GM18511 (cell line): ENCODE measurements at regions not wholly inside any gene's neighbourhood (a gene's known extent, or its start where the extent isn't known, plus 50 kb on each side); places are given as distances from the start of the nearest gene placed in this dataset.
"Not testable (repeated sequence)": the region's sequence is repeated elsewhere in the genome, so short reads cannot be mapped to it uniquely, and the experiment has no call there.

Experiments used
- ATAC-seq: cut with Tn5 transposase; IDR thresholded peaks from one replicate; pipeline ENCODE4 v1.9.1; 2021; ENCODE audit warnings: mild to moderate bottlenecking, moderate library complexity; ENCODE audit not compliant: unreplicated experiment

- ATAC-seq = no peak
These were observed 98.4 kb upstream of the FRMD4A start for GRCh38 chr10:14429043-14429700.

GRCh38 chr10:14425034-14425433, 94.3 kb upstream of the FRMD4A start:
- no peak for ATAC-seq

DNA sequence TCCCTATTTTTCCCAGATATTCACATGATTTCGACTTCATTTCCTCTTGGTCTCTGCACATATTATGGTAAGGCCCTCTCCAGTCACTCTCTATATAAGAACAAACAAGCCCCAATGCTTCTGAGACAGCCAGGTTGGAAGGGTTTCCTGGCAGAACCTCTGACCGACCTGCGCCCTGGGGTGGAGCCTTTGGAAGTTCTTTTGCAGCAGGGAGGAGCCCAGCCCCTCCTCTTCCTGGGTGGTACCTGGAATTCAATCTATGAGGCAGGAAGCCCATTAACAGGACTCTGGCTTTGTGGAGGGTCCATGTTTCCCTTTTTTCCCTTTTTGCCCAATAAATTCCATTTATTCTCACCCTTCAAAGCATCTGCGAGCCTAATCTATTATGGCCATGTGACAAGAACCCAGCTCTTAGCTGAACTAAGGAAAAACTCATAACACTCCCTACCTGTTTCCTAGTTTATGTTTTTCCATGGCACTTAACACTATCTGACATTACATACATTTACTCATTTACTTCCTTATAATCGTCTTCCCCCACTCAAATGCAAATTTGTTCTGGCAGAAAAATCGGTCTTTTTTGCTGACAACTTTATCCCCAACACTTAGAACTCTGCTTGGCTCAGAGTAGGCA, 92.5 kb upstream of the FRMD4A start:
- no peak for ATAC-seq

DNA sequence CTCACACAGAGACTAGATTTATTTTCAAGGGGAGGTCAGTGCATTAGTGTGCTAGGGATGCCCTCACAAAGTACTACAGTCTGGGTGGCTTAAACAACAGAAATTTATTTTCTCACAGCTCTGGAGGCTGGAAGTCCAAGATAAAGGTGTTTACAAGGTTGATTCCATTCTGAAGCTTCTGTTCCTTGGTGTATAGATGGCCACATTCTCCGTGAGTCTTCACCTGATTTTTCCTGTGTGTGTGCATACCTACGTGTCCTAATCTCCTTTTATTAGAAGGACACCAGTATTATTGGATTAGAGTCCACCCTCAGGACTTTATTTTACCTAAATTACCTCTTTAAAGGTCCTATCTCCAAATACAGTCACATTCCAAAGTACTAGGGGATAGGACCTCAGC, 91.7 kb upstream of the FRMD4A start:
- no peak for ATAC-seq

- no peak for ATAC-seq
These were observed 91.2 kb upstream of the FRMD4A start for GRCh38 chr10:14421941-14422340.

GRCh38 chr10:14417336-14417735, 86.6 kb upstream of the FRMD4A start:
- not testable (repeated sequence) for ATAC-seq

GRCh38 chr10:14416308-14416700, 85.6 kb upstream of the FRMD4A start:
- no peak for ATAC-seq

DNA sequence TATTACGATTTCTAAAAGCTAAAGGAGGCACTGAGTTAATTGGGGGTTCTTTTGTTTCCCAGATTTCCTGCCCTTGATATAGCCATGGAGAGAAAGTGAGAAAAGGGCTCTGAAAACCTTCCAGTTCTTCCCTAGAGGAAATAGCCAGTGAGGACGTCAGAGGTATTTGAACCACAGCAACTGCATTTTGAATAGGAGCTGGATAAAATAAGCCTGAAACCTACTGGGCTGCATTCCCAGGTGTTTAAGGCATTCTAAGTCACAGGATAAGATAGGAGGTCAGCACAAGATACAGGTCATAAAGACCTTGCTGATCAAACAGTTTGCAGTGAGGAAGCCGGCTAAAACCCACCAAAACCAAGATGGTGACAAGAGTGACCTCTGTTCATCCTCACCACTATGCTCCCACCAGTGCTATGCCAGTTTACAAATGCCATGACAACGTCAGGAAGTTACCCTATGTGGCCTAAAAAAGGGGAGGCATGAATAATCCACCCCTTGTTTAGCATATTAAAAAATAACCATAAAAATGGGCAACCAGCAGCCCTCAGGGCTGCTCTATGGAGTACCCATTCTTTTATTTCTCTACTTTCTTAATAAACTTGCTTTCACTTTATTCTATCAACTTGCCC, 85.1 kb upstream of the FRMD4A start:
- no peak for ATAC-seq

DNA sequence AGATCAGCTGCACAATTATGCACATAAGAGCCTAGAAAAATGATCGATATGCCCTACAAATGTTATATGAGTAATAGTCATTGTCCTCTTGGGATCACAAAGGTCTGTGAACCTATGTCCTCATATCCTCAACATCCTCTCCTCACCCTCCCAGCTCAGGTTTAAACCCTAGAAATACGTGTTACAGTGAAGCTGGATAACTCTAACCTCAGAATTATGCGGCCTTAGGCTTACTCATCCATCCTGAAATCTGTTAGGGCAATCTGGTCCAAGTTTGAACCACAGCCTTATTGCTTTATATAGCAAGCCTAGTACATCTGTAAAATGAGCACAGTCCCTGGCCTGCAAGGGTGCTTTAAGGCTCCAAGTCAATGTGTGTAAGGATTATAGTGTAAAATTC, 84.2 kb upstream of the FRMD4A start:
- ATAC-seq = no peak

DNA sequence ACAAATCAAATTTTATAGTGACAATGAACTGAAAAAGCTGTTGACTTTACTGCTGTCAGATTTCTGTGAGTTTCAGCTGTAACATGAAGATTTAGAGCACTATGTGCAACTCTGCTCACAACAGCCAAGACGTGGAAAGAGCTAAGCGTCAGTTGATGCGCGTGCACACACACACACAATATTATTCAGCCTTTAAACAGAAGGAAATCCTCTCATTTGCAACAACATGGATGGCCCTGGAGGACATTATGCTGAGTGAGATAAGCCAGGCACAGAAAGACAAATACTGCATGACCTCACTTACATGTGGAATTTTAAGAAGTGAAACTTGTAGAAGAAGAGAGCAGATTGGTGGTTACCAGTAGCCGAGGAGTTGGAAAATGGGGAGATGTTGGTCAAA, 82.8 kb upstream of the FRMD4A start:
- ATAC-seq = no peak

DNA sequence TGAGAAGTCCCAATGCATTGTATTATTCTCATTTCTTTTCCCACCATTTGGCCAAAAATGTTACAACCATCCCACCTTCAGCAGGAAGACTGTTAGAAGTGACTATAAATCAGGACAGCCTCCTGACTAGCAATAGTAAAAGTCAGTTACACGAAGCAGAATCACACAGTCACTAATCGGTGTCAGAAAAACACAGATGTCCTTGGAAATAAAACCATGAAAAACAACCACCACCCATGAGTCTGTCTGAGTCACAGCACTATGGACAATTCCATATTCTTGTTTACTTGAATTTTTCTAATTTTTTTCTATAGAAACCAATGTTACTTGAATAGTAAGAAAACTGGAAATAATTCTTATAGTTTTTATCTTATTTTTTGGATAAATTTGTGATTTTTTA, 81.9 kb upstream of the FRMD4A start:
- ATAC-seq = no peak

DNA sequence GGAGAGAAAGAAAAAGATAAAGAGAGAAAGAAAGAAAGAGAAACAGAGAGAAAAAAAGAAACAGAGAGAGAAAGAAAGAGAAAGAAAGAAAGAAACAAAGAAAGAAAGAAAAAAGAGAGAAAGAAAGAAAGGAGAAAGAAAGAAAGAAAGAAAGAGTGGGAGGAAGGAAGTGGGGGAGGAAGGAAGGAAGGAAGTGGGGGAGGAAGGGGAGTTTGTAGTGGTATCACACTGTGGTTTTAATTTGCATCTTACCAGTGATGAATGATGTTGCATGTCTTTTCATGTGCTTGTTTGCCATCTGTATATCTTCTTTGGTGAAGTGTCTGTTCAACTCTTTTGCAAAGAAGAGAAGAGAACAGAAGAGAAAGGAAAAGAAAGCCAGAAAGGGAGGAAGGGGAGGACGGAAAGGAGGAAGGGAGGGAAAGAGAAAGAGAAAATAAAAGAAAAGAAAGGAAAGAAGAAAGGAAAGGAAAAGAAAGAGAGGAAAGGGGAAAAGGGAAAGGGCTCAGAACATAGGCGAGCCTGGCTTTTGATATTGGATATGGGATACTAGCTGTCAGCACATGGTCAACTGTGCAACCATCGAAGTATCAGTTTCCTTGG, 79.2 kb upstream of the FRMD4A start:
- no peak for ATAC-seq

DNA sequence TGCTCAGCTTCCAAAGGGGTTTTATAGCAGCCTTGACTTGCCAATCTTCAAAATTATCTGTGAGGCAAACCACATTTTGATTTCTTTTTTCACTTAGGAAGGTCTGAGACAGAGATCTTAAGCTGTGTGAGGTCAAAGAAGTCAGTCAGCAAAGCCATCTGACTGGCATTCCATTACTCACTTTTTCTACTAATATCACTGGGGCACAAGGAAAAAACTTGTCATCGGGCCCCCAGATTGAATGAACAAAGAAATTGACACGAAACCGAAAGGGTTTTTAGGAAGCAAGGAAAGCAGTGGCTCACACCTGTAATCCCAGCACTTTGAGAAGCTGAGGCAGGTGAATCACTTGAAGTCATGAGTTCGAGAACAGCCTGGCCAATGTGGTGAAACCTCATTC, 78.5 kb upstream of the FRMD4A start:
- ATAC-seq = no peak

DNA sequence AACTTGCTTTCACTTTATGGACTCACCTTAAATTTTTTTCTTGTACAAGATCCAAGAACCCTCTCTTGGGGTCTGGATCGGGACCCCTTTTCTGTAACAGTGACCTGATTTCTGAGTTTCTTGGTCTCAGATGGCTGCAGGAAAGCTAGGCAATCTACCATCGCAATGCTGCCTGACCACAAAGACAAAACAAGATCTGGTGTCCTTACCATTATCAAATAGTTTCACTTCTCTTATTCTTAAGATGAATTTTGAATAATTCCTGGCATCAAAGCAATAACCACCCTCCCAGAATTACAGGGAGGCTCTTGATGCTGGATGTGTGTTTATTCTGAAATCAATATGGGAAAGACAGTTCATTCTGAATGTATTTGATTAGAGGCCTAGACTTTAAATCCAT, 77.4 kb upstream of the FRMD4A start:
- ATAC-seq = no peak

DNA sequence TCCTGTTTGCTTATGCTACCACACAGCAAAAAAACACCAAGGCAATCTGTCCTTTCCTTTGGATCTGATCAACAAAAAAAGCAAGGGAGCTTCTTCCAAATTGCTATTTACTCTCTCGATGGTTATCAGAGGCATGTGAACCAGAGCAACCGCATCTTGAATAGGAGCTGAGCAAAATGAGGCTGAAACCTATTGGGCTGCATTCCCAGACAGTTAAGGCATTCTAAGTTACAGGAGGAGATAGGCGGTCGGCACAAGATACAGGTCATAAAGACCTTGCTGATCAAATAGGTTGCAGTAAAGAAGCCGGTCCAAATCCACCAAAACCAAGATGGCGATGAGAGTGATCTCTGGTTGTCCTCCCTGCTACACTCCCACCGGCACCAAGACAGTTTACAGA, 76.8 kb upstream of the FRMD4A start:
- no peak for ATAC-seq

DNA sequence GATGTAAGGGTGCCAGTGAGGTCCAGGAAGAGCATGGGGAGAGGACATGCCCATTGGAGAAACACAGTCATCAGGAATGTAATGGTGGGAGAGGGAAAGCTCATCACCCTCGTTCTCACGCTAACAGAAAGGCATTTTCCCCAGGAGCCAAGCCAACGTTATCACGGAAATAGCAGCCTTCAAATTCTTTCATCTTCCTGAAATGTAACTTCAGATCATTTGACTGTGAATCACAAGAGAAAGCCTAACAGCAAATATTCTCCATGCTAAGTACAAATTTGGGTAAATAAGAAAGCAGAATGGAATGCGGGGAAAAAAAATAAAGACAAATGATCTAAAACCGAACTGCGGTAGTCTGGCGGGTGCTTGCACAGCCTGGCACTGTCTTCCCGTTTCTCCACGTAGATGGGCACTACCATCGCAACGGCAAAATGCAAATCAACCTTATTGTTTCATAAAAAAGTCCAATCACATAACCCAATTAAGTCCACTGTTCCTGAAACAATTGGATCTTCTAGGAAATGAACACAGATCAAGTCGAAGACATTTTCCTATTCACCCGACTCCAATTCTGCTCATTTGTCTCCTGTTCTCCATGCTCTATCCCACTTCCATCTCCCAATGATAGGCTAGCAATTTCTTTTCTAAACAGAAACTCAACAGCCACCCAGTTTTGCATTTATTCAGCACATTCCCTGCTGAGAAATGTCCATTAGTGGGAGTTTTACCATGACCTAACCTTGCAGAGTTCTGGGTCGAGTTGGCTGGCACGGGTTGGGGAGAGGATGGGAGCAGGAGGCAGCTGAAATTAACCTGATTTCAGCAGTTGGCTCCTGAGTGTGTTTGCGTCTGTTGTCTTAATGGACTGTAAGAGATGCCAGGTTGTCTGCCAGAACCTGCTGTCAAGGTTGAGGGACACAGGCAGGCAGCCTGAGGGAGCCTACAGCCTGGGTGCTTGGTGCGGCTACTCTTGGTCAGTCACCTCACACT, 74.6 kb upstream of the FRMD4A start:
- no peak for ATAC-seq

DNA sequence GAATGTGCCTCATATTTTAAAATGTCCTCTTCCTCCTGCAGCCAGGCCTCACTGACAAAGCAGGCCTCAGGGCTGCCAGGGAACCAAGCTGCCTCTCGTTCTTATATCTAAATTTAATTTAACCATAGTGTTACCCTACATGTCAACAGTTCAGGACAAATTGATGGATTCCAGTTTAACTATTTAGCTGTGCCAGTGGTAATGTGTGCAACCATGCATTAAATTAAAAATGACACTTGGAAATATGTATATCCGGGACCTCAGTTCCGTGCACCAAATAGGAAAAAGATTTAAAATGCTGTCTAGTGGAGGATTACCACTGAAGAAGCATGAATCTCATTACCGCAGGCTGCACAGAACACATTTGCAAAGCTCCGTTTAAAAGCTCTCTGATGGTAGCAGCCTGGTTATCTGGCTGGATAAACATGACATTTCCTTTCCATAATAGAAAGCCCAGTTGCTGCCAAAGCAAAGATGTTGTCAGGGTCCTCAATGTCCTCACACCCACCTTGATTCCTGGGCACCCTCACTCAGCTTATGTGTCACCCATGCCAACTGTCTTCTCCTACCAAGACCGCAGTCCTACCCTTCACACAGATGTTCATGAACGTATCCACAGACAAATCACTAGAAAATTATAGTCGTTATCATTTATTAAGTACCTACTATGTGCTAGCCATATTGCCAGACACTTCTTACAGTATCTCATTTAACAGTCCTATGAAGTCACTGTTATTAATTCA, 73.3 kb upstream of the FRMD4A start:
- no peak for ATAC-seq

DNA sequence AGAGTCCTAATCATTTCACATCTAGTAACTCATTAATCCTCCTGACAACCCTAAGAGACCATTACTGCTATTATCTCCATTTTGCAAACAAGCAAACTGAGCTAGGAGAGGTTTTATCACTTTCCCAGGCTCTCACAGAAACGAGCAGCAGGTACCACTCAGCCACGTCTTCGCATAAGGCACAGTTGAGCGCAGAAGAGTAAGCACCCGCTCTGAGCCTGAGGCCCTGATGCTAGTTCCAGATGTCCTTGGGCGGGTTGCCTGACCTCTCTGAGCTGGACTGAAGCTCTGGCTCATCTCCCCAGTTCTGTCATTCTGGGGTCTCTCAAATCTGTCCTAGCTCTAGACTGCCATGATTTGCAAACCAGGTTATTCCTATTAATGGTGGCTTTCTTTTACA, 72.6 kb upstream of the FRMD4A start:
- no peak for ATAC-seq

GRCh38 chr10:14399641-14400040, 68.9 kb upstream of the FRMD4A start:
- ATAC-seq = no peak

DNA sequence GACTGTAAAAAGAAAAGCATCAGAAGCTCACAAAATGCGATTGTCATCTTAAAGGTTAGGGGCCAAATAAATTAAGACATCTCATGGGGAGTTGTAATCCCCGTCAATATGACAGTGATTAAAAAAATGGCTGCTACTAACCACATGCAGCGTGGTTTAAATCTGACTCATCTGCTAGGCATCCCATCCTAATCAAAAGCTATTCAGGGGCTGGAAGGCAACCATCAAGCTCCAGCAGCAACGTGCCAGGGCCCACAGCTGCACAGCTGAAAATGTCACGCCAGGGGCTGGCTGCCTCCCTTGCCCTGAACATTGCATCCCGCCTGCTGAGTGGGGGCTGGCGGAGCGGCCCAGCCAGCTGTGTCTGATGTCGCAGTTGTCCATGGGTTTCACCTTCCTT, 66.3 kb upstream of the FRMD4A start:
- no peak for ATAC-seq
